ENCODE measurements at regions not wholly inside any gene's neighbourhood (a gene's known extent, or its start where the extent isn't known, plus 50 kb on each side); places are given as distances from the start of the nearest gene placed in this dataset.

GRCh38 chr6:167711211-167711610 lies 115.5 kb upstream of the AFDN start:
- DNase-seq: no peak

- no peak for DNase-seq
Measured at GRCh38 chr6:167711768-167712730, 114.7 kb upstream of the AFDN start.

- no peak for DNase-seq
Measured at GRCh38 chr6:167712731-167713475, 113.8 kb upstream of the AFDN start.

GRCh38 chr6:167714152-167714551 lies 112.6 kb upstream of the AFDN start:
- no peak for DNase-seq

GRCh38 chr6:167717455-167717854 lies 109.3 kb upstream of the AFDN start:
- no peak for DNase-seq

- no peak for DNase-seq
Measured at GRCh38 chr6:167717867-167718266, 108.8 kb upstream of the AFDN start.

GRCh38 chr6:167719920-167720319 lies 106.8 kb upstream of the AFDN start:
- no peak for DNase-seq

- DNase-seq: no peak
Measured at GRCh38 chr6:167720456-167721285, 106.0 kb upstream of the AFDN start.

GRCh38 chr6:167721291-167721690 lies 105.4 kb upstream of the AFDN start:
- no peak for DNase-seq

- peak; percentile 6 for DNase-seq
Measured at GRCh38 chr6:167722634-167723309, 103.9 kb upstream of the AFDN start.

- no peak for DNase-seq
Measured at GRCh38 chr6:167726043-167726621, 100.6 kb upstream of the AFDN start.

- DNase-seq: no peak
Measured at GRCh38 chr6:167730441-167730840, 96.3 kb upstream of the AFDN start.

GRCh38 chr6:167731216-167731615 lies 95.5 kb upstream of the AFDN start:
- no peak for DNase-seq

- no peak for DNase-seq
Measured at GRCh38 chr6:167731731-167732422, 94.8 kb upstream of the AFDN start.

GRCh38 chr6:167733740-167734661 lies 92.7 kb upstream of the AFDN start:
- DNase-seq: peak; percentile 5

- DNase-seq: no peak
Measured at GRCh38 chr6:167734662-167735083, 92.0 kb upstream of the AFDN start.

GRCh38 chr6:167735084-167735950 lies 91.4 kb upstream of the AFDN start:
- DNase-seq: no peak

- no peak for DNase-seq
Measured at GRCh38 chr6:167735951-167736288, 90.8 kb upstream of the AFDN start.

- no peak for DNase-seq
Measured at GRCh38 chr6:167736486-167737204, 90.1 kb upstream of the AFDN start.
